ENCODE measurements at regions not wholly inside any gene's neighbourhood (a gene's known extent, or its start where the extent isn't known, plus 50 kb on each side); places are given as distances from the start of the nearest gene placed in this dataset.
"Not testable (repeated sequence)": the region's sequence is repeated elsewhere in the genome, so short reads cannot be mapped to it uniquely, and the experiment has no call there.

- DNase-seq = peak in 1 of 2 experiments; percentile 4
These were observed 225.2 kb upstream of the SETMAR start for GRCh38 chr3:4077950-4078349.

DNA sequence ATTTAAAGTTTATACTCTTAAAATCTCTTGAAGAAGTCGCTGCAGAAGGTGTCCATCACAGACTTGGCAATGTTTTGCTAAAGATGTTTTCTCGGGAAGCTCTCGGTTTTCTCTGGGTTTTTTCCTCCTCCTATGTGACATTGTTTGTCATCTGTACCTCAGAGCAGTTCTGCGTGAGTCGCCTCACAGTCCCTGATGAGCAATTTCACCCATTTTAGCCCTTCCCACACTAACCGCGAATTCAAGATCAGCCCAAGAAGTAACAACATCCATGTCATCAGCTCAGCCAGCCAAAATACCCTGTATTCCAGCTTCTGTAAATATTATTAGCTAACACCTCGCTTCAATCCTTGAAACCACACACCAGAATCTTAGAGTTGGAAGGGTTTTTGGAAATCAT lies 224.3 kb upstream of the SETMAR start:
- no peak for DNase-seq

DNA sequence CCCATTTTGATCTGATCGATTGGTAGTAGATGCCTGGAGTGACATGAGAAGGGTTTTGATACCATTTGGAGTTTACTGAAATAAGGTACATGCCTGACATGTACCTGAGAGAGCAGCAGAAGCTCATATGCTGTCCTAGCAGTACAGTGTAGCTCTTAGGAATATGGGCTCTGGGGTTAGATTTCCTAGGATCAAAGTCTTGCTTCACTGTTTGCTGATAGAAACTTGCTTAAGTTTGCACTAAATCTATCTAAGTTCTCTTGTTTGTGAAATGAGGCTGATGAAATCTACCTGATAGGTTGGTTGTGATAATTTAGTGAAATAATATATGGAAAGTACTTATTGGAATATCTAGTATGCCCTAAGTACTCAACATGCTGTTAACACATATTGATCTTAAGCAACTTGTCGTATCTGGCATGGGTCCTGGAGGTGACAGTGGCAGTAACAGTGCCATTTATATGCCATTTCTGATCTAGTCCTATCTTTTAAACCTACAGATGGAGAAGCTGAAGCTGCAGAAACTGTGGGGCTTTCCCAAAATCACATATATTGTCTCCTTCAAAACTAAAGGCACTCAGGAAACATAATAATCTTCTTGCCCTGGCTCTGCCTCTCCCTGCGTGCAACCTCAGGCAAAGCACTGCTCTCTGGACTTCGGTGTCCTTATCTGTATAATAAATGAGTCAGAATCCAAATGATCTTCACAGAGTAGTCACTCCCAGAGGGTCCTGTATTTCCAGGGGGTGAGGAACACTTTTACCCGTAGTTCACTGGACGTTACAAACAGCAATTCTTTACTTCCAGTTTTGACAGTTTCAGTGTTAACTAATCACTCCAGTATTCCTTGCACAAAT lies 223.6 kb upstream of the SETMAR start:
- DNase-seq = no peak

- DNase-seq = no peak
These were observed 219.7 kb upstream of the SETMAR start for GRCh38 chr3:4083225-4084015.

GRCh38 chr3:4084271-4084670 lies 218.9 kb upstream of the SETMAR start:
- DNase-seq = no peak

GRCh38 chr3:4086662-4087061 lies 216.5 kb upstream of the SETMAR start:
- not testable (repeated sequence) for DNase-seq

GRCh38 chr3:4091786-4092185 lies 211.4 kb upstream of the SETMAR start:
- no peak for DNase-seq

DNA sequence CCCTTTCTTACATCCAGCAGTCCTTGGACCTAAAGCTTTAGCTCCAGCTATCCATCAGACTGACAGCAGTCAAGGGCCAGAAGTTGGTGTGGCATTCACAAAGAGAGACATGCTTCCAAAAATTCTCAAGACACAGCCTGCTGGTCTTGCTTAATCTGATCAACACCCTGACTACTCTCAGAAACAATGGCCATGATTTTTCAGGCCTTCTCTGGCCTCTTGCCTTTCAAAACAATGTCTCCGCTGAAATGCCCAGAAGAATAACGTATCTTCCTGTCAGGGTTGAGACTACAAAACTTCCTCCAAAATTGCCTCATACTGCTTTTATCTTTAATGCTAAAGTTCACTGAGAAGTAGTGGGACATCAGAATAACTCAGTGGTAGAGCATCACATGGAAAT lies 205.4 kb upstream of the SETMAR start:
- DNase-seq = no peak

DNA sequence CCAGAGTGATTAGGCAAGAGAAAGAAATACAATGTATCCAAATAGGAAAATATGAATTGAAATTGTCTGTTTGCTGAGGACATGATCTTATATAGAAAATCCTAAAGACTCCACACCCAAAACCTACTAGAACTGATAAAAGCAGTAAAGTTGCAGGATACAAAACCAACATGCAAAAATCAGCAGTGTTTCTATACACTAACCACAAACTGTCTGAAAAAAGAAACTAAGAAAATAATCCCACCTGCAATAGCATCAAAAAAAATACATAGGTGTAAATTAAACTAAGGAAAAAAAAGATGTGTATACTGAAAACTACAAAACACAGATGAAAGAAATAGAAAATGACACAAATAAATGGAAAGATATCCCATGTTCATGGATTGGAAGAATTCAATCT lies 203.6 kb upstream of the SETMAR start:
- DNase-seq = no peak

GRCh38 chr3:4107430-4107829 lies 195.7 kb upstream of the SETMAR start:
- no peak for DNase-seq

GRCh38 chr3:4113811-4114522 lies 189.2 kb upstream of the SETMAR start:
- DNase-seq = no peak

GRCh38 chr3:4119119-4119518 lies 184.1 kb upstream of the SETMAR start:
- no peak for DNase-seq

DNA sequence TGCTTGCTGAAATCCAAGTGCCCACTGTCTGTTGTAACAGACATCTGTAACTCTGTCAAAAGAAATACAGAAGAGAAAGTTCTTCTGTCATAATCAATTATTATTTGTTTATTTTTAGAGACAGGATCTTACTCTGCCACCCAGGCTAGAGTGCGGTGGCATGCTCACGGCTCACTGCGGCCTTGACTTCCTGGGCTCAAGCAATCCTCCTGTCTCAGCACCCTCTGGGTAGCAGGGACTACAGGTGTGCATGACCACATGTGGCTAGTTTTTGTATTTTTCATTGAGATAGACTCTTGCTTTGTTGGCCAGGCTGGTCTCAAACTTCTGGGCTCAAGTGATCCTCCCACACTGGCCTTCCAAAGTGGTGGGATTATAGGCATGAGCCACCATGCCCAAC lies 177.6 kb upstream of the SETMAR start:
- no peak for DNase-seq

GRCh38 chr3:4138150-4138785 lies 164.9 kb upstream of the SETMAR start:
- no peak for DNase-seq

DNA sequence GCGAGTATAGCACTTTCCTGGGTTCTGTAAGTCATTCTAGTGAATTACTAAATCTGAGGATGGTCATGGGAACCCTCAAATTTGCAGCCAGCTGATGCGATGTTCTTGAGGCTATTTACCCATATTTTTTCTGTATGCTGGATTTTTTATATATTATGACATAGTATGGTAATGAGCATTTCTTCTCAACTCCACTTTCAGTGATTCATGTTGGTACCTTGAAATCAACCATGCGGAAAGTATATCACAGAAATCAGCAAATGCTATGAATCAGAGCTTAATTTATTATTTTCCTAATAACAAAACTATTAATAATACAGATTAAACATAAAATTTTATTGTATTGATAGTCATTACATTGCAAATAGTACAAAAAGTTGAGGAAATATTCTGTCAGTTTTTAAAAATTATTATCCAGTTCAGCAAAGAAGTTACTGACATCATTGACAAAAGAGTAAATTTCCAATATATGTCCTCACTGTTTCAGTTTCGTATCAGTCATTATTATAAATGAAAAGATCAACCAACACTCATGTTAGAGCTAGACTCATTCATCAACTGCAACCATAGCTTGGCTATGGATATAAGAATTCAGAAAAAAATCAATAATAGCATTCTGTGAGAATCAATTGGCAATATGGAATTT lies 164.3 kb upstream of the SETMAR start:
- no peak for DNase-seq

- no peak for DNase-seq
These were observed 163.6 kb upstream of the SETMAR start for GRCh38 chr3:4139462-4140140.

DNA sequence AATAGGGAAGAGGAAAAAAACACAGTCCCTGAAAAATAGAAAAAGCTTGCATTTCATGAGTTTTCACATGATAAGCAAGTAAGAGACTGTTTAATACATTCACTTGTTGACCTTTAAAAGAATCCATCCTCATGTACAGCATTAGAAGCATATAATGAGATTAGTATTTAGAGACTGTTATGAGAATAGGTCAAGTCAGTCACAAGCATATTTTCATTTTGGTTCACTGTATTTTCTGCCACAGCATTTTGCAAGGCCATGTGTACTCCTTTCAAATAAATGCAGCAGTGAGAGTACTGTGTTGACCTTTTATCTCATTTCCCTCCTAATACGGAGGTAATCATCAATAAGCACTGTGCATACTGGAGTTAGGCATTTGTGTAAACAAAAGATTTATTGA lies 162.2 kb upstream of the SETMAR start:
- no peak for DNase-seq

DNA sequence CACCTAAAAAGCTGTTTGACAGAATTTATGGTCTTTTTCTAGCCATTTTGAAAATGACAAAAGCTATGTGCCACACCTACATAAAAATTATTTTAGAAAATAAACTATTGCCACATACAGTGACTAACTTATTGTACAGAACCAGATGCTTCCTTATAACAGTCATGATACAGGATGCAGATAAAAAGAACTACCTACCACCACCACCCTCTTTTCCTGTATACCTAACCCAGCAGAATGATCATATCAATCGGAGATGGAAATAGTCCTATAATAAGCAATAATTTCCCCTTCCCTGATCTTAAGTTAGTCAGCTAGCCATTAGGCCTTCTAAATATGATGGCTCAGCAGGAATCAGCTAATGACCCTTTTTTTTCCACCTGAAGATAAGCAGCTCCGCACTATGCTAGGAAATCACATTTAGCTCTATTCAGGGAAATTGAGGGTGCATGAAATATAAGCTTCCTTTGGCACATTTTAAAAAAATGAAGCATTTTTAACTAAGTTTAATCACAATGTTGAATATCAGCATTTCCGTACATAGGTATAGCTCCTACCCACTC lies 155.5 kb upstream of the SETMAR start:
- DNase-seq = no peak

GRCh38 chr3:4149296-4149695 lies 153.9 kb upstream of the SETMAR start:
- DNase-seq = no peak

DNA sequence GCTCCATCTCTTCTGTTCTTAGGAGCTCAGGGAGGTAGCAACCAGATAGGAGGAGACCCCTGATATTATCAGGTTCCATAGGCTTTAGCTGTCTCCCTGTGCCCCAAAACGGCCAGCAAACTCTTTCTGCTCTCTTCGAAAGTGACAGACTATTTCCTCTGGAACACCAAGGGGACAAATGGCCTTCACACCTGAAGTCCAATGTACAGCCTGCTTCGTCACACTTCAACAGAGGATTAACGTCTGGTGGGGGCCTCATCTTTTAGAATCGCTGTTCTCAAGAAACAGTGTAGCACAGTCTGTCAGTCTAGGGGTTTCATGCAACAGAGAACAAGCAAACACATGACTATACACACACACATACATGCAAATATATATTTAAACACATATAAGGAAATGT lies 152.4 kb upstream of the SETMAR start:
- no peak for DNase-seq

DNA sequence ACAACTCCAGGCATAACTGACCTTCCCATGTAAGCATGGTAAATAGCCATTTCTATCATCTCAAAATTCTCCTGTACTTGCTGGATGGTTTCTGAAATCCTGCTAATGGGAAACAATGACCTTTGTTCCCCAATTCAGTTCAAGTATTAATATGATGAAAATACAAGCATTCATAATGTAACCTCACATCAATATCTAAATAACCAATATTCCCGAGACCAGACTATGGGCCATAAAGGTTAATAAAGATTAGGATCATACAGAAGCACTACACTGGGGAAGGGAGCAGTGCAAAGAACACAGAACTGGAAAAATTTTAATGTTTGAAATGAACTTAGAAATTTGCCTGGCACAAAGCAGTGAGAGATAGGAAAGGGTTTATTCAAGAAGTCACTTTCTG lies 151.3 kb upstream of the SETMAR start:
- no peak for DNase-seq

GRCh38 chr3:4153771-4154170 lies 149.4 kb upstream of the SETMAR start:
- DNase-seq = no peak

Data from NCI-H2081 (cell line).